ENCODE measurements at regions not wholly inside any gene's neighbourhood (a gene's known extent, or its start where the extent isn't known, plus 50 kb on each side); places are given as distances from the start of the nearest gene placed in this dataset.

DNA sequence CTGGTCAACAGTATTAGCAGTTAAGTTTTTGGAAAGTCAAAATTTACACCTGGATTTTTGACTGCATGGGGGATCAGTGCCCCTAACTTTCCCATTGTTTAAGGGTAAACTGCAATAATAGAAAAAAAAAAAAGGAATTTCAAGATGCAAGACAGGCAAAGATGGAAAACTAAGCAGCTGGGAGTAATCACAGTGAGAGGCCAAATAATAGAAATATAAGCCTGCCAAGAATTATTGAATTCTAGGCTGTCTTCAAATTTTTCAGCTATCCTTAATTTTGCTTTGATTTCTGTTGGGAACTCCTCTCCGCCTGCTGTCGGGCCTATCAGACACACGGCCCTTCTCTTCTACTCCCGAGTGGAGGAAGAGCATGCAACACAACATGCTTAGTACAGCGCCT is 215.5 kb upstream of the LMCD1 start:
- TF ChIP-seq, protein P1, sequence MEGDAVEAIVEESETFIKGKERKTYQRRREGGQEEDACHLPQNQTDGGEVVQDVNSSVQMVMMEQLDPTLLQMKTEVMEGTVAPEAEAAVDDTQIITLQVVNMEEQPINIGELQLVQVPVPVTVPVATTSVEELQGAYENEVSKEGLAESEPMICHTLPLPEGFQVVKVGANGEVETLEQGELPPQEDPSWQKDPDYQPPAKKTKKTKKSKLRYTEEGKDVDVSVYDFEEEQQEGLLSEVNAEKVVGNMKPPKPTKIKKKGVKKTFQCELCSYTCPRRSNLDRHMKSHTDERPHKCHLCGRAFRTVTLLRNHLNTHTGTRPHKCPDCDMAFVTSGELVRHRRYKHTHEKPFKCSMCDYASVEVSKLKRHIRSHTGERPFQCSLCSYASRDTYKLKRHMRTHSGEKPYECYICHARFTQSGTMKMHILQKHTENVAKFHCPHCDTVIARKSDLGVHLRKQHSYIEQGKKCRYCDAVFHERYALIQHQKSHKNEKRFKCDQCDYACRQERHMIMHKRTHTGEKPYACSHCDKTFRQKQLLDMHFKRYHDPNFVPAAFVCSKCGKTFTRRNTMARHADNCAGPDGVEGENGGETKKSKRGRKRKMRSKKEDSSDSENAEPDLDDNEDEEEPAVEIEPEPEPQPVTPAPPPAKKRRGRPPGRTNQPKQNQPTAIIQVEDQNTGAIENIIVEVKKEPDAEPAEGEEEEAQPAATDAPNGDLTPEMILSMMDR (IDR thresholded peaks at IDR 0.05; ENCODE audit: poor library complexity, severe bottlenecking), result no peak
- TF ChIP-seq EZH2 (IDR thresholded peaks at IDR 0.05; ENCODE audit: borderline replicate concordance, insufficient read depth, low read length, poor library complexity, severe bottlenecking) (no peak), EP300 (conservative IDR thresholded peaks at IDR 0.05; ENCODE audit: poor library complexity, severe bottlenecking) (no peak), POLR2AphosphoS5 (IDR thresholded peaks at IDR 0.05) (no peak)
